HG03354 (cell line): ENCODE measurements at regions not wholly inside any gene's neighbourhood (a gene's known extent, or its start where the extent isn't known, plus 50 kb on each side); places are given as distances from the start of the nearest gene placed in this dataset.

ENCODE experiments used
- ATAC-seq: cut with Tn5 transposase; IDR thresholded peaks from one replicate; pipeline ENCODE4 v1.9.1; 2021; ENCODE audit warnings: mild to moderate bottlenecking; ENCODE audit not compliant: unreplicated experiment, poor library complexity, severe bottlenecking

GRCh38 chr22:22048981-22049531 is 66.5 kb upstream of the TOP3B start:
- ATAC-seq = no peak

- no peak for ATAC-seq
Observed at GRCh38 chr22:22048318-22048942, 65.8 kb upstream of the TOP3B start.

DNA sequence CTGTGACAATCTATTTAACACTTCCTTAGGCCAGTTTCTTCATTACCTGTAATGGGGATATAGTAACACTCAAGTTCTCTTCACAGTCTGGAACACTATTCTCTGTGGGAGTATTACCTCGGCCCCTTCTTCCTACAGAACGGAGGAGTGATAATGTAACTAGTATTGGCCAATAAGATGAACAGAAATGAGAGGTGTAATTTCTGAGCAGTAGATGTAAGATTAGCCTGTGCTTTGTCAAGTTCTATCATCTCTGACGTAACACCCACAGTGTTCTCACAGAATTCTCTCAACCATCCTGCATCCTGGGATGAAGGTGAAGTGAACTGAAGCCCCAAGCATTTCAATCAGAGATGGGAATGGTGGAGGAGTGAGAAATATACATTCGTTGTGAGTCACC is 65.2 kb upstream of the TOP3B start:
- ATAC-seq = no peak

GRCh38 chr22:22047266-22047665 is 64.7 kb upstream of the TOP3B start:
- ATAC-seq = no peak

GRCh38 chr22:22046370-22046769 is 63.8 kb upstream of the TOP3B start:
- ATAC-seq = no peak

DNA sequence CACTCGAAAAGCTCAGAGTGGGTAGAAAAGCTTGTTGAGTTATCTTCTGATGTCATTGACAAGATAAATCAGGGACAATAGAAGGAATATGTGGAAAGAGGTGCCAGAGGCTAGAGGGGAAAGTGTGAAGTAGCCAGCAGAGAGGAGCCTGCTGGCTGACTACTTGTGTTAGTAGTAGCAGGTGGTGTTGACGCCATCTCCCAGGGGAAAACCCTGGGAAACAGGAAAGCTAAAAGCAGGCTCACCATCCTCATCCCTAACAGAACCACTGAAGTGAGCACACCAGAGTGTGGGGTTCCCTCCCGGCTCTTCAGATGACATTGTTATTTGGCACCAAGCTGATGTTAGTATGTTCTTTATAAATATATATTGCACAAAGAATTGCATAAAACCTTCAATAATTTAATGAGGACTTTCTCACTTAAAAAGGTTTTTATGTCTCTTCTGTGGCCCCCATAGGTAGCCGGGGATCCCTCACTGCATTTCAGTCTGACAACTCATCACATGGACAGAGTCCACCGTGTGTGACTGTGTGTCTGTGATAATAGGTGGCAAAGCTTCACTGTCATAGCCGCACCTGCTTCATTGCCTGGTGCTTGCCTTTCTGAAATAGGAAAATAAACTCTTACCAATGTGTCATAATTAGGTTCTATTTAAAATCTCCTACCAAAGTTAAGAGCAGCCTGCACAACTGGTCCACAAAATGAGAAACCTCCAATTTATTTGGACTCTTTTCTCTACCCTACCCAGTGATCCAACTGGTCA is 63.2 kb upstream of the TOP3B start:
- ATAC-seq = no peak

DNA sequence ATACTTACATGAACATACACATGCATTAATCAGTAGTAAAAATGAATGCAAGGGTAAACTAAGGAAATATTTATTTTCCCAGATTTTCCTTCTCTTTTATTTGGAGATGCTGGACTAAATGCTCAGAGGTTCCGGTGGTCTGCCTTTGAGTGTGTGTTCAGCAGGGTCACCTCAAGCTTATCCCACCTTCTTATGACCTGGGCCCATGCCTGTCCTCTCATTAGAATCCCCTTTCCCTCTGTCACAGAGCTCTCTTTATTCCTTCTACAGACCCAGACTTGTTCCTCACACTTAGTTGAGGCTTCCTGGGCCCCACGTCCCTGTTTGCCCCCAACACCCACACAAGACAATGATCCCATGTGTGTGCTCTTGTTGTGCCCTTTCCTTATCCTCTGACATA is 61.6 kb upstream of the TOP3B start:
- ATAC-seq = no peak

DNA sequence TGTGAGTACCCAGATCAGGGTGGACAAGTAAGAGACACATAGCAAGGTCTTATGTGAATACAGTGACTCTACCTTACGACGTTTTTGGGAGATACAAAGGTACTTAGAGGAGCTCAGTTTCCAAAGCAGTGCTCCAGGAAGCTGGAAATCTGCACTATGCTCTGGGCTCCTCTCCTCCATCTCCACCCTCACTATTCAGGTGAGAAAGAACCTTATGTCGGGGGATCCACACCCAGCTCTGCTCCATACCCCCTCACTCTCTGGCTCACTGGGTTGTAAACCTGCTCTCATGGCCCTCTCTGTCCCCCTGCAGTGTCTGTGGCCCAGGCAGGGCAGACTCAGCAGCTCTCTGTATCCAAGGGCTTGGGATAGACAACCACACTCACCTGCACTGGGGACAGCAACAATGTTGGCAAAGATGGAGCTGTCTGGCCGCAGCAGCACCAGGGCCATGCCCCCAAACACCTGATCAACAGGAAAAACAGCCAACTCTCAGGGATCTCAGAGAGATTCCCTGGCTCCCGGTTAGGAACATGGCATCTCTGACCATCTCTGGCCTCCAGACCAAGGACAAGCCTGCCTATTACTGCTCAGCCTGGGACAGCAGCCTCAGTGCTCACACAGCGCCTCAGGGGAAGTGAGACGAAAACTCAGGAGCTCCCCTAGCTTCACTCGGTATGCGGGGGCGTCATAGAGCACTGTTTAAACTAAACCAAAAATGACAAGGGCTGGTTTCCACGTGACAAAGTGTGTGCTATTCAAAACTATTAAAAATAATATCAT is 60.9 kb upstream of the TOP3B start:
- ATAC-seq = no peak

- no peak for ATAC-seq
Observed at GRCh38 chr22:22042599-22043295, 60.2 kb upstream of the TOP3B start.

DNA sequence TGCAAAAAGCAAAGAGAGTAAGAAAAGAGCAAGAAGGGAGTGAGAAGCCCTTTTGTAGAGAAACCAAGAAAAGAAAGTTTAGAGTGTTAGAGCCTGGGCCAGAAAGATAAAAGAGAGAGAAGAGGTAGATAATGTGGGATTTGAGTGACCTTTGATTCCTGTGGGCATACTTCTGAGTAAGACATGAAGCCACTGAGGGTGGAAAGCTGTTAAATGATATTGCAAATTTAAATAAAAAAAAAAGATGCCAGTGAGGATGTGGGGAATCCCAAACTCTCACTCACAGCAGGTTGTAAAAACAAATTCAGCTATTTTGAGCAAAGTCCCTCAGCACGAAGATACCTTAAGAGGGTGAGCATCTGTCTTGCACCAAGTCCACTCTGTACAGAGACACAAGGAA is 59.4 kb upstream of the TOP3B start:
- no peak for ATAC-seq

DNA sequence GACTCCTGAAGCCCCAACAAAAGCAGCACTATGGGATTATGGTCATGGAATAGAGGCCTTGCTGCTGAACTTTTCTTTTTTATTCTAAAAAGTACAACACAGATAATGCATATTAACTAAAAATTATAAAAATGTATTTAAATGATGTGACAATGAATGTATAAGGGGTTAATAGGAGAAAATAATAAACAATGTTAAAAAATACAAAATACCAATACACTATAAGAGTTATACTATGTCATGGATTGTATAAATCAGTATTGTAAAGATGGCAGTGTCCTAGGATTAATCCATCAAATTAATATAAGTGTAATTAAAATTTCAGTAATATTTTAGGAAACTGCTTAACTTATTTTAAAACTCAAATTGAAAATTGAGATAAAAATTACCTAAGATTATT is 58.3 kb upstream of the TOP3B start:
- no peak for ATAC-seq

DNA sequence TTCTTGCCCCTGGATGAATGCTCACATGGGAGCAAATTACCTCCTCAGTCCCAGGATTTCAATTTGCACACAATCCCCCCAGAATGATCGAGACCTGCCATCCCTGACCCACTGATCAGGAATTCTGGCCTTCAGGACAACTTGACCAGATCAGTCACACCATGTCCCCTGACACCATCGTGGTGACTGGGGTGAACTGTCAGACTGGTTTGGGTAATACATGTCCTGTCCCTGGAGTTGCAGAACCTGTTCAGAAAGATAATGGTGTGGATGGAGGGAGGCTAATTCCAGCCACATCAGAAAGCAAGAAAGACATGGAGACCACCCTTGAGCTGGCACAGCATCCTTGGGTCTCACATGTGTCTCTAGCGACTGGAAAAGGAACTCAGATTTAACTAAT is 57.9 kb upstream of the TOP3B start:
- ATAC-seq = no peak

DNA sequence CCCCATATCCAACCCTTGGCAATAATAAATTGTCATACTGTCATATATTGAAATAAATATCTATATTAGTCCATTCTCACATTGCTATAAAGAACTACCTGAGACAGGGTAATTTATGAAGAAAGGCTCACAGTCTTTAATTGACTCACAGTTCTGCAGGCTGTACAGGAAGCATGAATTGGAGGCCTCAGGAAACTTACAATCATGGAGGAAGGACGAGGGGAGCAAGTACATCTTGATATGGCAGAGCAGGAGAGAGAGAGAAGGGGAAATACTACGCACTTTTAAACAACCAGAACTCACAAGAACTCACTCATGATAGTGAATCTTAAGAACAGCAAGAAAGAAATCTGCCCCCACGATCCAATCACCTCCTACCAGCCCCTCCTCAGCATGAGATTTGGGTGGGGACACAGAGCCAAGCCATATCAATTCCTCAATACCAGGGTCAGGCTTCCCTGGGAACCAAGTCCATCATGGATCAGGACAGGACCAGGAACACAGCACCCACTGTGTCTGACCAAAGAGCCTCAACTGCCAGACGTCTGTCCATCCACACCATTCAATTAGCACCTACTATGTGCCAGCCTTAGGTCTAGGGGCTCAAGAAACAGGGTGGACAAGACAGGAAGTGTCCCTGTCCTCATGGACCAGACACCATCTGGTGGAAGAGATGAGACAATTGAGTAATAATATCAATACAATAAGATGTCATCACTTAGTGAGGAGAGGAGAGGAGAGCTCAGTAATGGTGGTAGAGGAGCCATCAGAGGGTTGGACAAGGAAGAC is 56.9 kb upstream of the TOP3B start:
- no peak for ATAC-seq

DNA sequence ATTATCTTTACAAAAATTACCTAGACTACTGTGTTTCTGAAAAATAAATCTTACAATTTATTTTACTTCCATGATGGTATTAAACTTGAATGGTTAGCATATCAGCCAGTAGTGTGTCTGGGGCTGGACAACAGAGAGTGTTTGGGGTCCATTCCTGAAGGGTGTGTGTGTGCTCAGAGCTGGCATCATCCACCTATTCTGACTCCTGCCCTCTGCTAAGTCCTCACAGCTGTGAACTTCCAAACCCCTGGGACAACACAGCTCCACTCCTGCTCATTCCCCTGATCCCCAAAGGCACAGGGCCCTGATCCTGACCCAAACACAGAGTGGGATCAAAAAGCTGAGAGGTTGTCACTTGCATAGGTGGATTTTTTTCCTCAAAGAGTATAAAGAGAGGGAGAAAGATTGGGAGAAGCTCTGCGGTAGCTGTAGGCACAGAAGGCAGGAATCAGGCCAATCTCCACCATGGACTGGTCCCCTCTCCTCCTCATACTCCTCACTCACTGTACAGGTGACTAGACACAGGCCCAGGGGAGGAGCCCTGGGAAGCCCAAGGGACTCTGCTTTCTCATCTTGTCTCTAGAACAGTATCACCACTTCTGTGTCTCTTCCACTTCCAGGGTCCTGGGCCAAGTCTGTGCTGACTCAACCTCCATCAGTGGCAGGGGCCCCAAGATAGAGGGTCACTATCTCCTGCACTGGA is 55.7 kb upstream of the TOP3B start:
- no peak for ATAC-seq

GRCh38 chr22:22037740-22038139 is 55.2 kb upstream of the TOP3B start:
- no peak for ATAC-seq

DNA sequence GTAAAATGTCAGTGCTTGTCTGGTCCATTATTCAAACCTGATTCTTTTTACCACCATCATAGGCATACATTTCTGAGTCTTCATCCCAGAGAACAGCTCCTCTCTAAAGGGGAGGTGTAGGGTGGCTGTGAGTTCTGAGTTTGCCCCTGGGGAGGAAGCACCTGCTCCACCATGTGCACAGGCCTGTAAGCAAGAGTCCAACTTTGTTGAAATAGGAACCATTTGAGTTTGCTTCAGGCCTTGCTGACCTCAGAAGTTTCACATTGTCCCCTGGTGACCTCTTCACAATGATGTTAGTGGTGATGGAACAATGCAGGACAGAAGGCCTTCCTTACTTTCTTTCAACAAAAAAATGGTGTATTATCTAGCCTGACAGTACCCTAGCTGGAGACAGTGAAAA is 54.6 kb upstream of the TOP3B start:
- no peak for ATAC-seq

- no peak for ATAC-seq
Observed at GRCh38 chr22:22036588-22036987, 54.0 kb upstream of the TOP3B start.

GRCh38 chr22:22035771-22036314 is 53.3 kb upstream of the TOP3B start:
- no peak for ATAC-seq
